ENCODE measurements at regions not wholly inside any gene's neighbourhood (a gene's known extent, or its start where the extent isn't known, plus 50 kb on each side); places are given as distances from the start of the nearest gene placed in this dataset.

DNA sequence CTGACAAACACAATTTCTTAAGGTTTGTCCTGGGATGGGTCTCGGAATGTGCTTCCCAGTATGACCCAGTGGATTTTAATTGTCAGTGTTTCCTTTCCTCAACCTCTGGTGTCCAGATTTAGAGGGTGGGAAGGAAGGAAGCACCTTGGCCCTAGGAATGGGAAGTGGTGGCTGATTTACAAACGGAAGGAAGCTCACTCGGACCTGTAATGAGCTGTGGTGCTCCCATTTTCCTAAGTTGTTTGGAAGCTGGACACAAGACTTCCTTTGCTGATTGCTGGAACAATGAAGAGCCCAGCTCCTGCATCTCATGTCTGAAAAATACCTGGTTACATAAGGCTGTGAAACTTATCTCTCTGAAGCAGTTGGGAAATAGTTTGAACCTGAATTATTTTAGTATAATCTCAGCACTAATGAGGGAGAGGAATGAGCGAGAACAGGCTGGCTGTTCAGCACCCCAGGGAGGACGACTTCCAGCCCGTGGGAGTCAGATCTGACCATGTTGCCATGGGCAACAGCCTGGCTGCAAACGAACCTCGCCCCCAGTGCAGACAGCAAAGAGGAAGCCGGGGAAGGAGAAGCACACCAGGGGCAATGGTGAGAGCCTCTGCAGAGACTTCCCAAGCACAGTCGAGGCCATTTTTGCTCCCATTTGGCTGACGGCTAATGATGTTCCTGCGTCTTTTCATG, 74.4 kb upstream of the ASB18 start:
- Mint-ChIP-seq H3K36me3 (peaks cover 32% of the 10 kb centered on the region), H3K27me3 (ENCODE audit: low read depth) (no peaks in the 10 kb centered on the region), H3K27ac (peak overlapping the region; percentile 11), H3K4me1 (peaks cover 7% of the 10 kb centered on the region), H3K9me3 (no peaks in the 10 kb centered on the region), H3K4me3 (no peak overlapping the region)
- TF ChIP-seq, protein P1, sequence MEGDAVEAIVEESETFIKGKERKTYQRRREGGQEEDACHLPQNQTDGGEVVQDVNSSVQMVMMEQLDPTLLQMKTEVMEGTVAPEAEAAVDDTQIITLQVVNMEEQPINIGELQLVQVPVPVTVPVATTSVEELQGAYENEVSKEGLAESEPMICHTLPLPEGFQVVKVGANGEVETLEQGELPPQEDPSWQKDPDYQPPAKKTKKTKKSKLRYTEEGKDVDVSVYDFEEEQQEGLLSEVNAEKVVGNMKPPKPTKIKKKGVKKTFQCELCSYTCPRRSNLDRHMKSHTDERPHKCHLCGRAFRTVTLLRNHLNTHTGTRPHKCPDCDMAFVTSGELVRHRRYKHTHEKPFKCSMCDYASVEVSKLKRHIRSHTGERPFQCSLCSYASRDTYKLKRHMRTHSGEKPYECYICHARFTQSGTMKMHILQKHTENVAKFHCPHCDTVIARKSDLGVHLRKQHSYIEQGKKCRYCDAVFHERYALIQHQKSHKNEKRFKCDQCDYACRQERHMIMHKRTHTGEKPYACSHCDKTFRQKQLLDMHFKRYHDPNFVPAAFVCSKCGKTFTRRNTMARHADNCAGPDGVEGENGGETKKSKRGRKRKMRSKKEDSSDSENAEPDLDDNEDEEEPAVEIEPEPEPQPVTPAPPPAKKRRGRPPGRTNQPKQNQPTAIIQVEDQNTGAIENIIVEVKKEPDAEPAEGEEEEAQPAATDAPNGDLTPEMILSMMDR (IDR thresholded peaks at IDR 0.05; ENCODE audit: unreplicated experiment) = no peak
- DNase-seq (ENCODE audit: low spot score in 2 of 2, unreplicated experiment in 2 of 2) = no peak

DNA sequence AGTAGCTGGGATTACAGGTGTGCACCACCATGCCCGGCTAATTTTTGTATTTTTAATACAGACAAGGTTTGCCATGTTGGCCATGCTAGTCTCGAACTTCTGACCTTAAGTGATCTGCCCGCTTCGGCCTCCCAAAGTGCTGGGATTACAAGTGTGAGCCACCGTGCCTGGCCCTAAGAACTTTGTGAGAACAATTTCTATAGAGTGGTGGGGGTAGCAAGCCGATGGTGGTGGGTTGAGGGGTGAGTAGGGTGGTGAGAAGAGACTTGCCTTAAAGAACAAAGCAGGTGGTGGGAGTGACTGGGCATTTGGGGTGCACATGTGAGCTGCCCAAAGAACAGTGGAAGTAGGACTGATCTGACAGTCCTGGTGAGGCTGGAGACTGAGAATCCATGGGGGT, 76.0 kb upstream of the ASB18 start:
- Mint-ChIP-seq H3K36me3 (peaks cover 29% of the 10 kb centered on the region), H3K27me3 (ENCODE audit: low read depth) (no peaks in the 10 kb centered on the region), H3K9me3 (no peaks in the 10 kb centered on the region), H3K27ac (no peak overlapping the region), H3K4me1 (peaks cover 7% of the 10 kb centered on the region), H3K4me3 (no peak overlapping the region)
- TF ChIP-seq, protein P1 (IDR thresholded peaks at IDR 0.05; ENCODE audit: unreplicated experiment) = no peak
- DNase-seq (ENCODE audit: low spot score in 2 of 2, unreplicated experiment in 2 of 2) = no peak

DNA sequence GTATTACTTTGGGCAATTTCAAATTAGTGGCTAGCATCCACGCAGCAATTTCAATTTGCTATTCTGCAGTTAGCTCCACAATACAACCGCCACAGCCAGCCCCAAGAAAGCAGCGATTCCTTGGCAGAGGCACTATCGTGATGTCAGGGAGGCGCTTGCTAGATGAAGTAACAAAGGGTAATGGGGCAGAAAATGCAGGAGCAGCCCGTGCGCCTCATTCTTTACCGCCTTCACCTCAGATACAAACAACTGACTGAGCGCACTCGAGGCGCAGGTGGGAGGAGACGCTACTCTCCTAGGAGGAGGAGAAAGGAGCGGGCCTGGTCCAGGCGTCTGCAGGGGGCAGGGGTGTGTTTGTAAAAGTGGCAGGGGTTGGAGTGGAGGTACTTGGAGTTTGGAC, 76.9 kb upstream of the ASB18 start:
- peaks cover 7% of the 10 kb centered on the region for H3K4me1 Mint-ChIP-seq
- H3K27ac Mint-ChIP-seq = no peak overlapping the region
- TF ChIP-seq, protein P1 (IDR thresholded peaks at IDR 0.05; ENCODE audit: unreplicated experiment) = no peak
- H3K27me3 Mint-ChIP-seq (ENCODE audit: low read depth) = no peaks in the 10 kb centered on the region
- no peak for DNase-seq (ENCODE audit: low spot score in 2 of 2, unreplicated experiment in 2 of 2)
- H3K9me3 Mint-ChIP-seq = no peaks in the 10 kb centered on the region
- peaks cover 30% of the 10 kb centered on the region for H3K36me3 Mint-ChIP-seq
- H3K4me3 Mint-ChIP-seq = no peak overlapping the region

DNA sequence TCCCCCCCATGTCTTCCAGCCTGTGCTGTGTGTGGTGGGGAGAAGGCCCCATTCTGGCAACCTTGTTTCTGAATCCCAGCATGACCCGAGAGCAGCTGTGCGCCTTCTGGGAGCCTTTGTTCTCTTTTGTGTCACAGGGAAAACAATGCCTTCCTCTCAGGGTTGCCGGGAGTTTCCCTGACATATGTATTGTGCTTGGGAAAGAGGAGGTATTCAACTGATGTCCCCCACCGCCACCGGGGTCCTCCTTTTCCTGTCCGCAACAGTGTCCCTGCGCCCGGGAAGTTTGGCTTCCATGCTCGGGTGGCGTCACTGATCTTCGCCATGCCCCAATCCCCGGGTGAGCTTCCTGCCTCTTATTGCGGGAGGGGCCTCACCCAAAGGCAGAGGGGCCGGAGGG, 77.5 kb upstream of the ASB18 start:
- Mint-ChIP-seq H3K9me3 (no peaks in the 10 kb centered on the region), H3K27me3 (ENCODE audit: low read depth) (no peaks in the 10 kb centered on the region), H3K4me3 (no peak overlapping the region), H3K36me3 (peaks cover 26% of the 10 kb centered on the region), H3K4me1 (peaks cover 7% of the 10 kb centered on the region), H3K27ac (no peak overlapping the region)
- no peak for DNase-seq (ENCODE audit: low spot score in 2 of 2, unreplicated experiment in 2 of 2)
- TF ChIP-seq, protein P1 (IDR thresholded peaks at IDR 0.05; ENCODE audit: unreplicated experiment) = no peak

DNA sequence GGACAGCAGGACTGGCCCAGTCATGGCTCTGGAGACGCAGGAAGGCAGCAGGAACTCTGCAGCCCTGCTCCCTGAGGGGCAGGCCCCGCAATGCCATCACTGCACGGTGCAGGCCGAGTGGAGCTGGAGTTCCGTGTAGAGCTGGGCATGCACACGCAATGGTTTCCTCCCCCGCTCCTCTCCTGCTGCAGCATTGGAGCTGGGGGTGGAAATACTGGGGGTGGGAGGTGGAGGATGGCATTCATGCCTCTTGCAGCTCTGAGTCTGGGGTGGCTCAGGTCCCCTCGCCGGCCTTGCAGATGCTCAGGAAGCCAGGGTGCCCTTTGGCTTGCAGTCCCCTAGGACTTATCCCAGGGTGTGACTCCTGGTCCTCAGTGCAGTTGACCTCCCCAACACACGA, 78.3 kb upstream of the ASB18 start:
- peaks cover 20% of the 10 kb centered on the region for H3K36me3 Mint-ChIP-seq

More for the DNA sequence above, 78.3 kb upstream of the ASB18 start:
- TF ChIP-seq, protein P1 (IDR thresholded peaks at IDR 0.05; ENCODE audit: unreplicated experiment) = no peak
- Mint-ChIP-seq H3K27ac (no peak overlapping the region), H3K9me3 (no peaks in the 10 kb centered on the region), H3K27me3 (ENCODE audit: low read depth) (no peaks in the 10 kb centered on the region), H3K4me3 (no peak overlapping the region), H3K4me1 (peaks cover 7% of the 10 kb centered on the region)
- DNase-seq (ENCODE audit: low spot score in 2 of 2, unreplicated experiment in 2 of 2) = no peak
